Bronchial epithelial cell (primary cell): ENCODE measurements at regions not wholly inside any gene's neighbourhood (a gene's known extent, or its start where the extent isn't known, plus 50 kb on each side); places are given as distances from the start of the nearest gene placed in this dataset.

ENCODE experiments used
- DNase-seq: peaks from one replicate; pipeline ENCODE4 v3.0.0-alpha.2; 2010; ENCODE audit warnings: low read depth
- FAIRE-seq: peaks from 2 replicates; lab custom pipeline; 2011; peaks lifted over from hg19 to GRCh38; lab: Jason Lieb, UNC
- H3K27me3 ChIP-seq: 2 replicates; pipeline ENCODE4 v1.5.1; 2011; ENCODE audit warnings: low read length; ENCODE audit not compliant: control insufficient read depth, insufficient read depth
- H3K36me3 ChIP-seq: 2 replicates; pipeline ENCODE4 v1.5.1; 2011; ENCODE audit warnings: low read length; ENCODE audit not compliant: control insufficient read depth, insufficient read depth
- H3K4me3 ChIP-seq: 2 replicates; pipeline ENCODE4 v1.5.1; 2011; ENCODE audit warnings: mild to moderate bottlenecking, low read depth, low read length, control low read depth
- TF ChIP-seq, protein P1 (sequence below): IDR thresholded peaks from 2 replicates; pipeline ENCODE4 v1.5.1; 2011; ENCODE audit warnings: mild to moderate bottlenecking, moderate library complexity, low read length, control low read depth, inconsistent platforms; ENCODE audit not compliant: insufficient read depth, severe bottlenecking

DNA sequence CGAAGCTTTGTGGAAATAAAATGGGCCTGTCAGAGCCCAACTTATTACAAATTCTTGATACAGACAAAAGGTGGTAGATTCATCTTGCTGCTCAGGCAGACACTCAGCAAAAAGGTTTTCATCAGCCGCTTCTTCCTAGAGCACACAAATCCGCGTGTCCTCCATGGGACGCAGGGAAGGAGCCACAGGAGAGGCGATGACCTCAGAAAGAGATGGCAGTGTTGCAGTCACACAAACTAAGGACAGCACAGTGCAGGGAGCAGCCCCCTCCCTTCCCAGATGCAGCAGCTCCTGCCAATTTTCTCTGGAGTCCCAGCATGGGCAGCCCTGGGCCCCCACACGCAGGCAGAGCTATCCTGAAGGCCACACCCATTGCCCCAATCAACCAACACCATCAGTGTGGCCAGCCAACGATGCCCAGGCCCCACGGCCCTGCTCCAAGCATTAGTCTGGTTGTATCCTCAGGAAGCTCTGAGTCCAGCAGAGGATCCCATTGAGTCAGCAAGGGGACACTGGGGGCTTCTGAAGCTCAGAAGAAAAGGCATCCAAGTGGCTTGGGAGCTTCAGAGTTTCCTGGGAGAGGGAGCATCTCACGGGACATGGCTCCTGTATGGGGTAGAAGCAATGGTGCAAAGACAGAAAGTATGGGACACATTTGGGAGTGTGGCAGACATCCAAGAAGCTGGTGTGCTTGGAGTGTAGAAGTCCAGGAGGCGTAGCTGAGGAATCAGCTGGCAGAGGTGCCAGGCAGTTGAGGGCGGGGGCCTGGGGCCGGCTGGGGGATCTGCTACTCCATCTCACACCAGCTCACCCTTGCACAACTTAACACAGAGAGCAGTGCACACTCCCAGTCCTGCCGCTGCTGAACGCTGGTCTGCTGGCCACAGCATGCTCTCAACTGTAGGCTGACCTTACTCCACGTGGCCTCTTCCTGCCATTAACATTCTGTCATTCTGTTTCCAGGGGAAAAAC lies 142.1 kb upstream of the CST7 start:
- no peak for DNase-seq
- Histone ChIP-seq H3K4me3 (no peak overlapping the region), H3K27me3 (no peaks in the 10 kb centered on the region), H3K36me3 (no peaks in the 10 kb centered on the region)
- TF ChIP-seq, protein P1, sequence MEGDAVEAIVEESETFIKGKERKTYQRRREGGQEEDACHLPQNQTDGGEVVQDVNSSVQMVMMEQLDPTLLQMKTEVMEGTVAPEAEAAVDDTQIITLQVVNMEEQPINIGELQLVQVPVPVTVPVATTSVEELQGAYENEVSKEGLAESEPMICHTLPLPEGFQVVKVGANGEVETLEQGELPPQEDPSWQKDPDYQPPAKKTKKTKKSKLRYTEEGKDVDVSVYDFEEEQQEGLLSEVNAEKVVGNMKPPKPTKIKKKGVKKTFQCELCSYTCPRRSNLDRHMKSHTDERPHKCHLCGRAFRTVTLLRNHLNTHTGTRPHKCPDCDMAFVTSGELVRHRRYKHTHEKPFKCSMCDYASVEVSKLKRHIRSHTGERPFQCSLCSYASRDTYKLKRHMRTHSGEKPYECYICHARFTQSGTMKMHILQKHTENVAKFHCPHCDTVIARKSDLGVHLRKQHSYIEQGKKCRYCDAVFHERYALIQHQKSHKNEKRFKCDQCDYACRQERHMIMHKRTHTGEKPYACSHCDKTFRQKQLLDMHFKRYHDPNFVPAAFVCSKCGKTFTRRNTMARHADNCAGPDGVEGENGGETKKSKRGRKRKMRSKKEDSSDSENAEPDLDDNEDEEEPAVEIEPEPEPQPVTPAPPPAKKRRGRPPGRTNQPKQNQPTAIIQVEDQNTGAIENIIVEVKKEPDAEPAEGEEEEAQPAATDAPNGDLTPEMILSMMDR: no peak
- no peak for FAIRE-seq

DNA sequence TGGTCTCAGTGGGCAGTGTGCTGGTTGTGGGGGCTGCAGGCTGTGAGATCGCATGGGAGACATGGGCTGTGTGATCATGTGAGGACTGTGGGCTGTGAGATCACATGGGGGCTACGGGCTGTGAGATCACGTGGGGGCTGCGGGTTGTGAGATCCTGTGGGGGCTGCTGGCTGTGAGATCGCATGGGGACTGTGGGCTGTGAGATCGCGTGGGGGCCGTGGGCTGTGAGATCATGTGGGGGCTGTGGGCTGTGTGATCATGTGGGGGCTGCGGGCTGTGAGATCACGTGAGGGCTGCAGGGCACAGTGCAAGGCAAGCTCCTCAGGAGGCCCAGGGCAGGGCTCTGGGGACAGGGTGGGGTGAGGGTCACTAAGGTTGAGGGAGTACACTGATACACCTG lies 140.5 kb upstream of the CST7 start:
- TF ChIP-seq, protein P1: no peak
- no peak overlapping the region for H3K4me3 ChIP-seq
- H3K27me3 ChIP-seq: no peaks in the 10 kb centered on the region
- no peaks in the 10 kb centered on the region for H3K36me3 ChIP-seq
- FAIRE-seq (no peak), DNase-seq (no peak)

DNA sequence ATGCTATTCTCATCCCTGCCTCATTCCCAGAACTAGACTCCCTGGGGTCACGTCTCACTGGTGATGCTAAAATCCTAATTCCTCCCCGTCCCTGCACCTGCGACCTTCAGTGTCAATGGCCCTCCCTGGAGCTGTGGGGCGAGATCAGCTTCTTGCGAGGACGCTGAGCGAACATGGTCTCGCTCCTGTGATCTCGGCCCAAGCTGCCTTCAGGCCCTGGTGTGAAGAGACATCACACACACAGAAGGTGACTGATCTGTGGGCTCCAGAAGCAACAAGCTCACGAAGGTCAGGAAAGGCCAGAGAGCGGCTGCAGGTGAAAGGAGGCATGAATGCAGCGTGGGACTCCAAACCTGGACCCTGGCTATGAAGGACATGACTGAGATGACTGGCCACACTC lies 139.5 kb upstream of the CST7 start:
- H3K4me3 ChIP-seq: no peak overlapping the region
- TF ChIP-seq, protein P1: no peak
- no peaks in the 10 kb centered on the region for H3K27me3 ChIP-seq
- FAIRE-seq: no peak
- DNase-seq: no peak
- no peaks in the 10 kb centered on the region for H3K36me3 ChIP-seq

DNA sequence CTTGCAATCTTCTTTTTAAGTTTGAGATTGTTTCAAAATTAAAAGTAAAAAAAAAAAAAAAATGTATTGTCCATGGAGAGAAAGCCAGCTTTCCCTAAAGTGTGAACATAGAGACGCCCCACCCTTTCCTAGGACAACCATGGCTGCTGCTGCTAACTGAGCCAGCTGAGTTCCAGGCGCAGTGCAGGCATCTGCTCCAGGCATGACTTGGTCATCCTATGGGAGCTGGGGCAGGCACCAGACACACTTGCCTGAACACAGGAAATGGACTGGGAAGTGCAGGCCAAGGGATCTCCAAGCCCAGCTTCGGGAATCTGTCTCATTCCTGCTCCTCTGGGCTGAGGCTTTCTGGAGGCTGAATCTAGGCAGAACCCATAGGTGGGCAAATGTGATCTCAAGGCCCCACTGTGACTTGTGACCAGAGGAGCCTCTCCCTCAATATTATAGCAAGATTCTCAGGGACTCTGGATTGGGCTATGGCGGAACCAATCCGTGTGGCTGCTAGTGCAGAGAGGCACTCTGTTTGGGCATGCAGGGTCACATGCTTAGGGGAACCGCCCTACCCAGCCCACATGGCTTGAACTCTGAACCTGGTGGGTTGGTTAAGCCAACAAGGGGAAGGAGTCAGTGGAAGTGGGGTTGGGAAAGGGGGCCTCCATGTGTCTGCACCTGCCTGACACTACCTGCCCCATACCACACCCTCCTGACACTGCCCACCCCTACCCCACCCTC lies 138.2 kb upstream of the CST7 start:
- TF ChIP-seq, protein P1: no peak
- no peak for DNase-seq
- Histone ChIP-seq H3K27me3 (no peaks in the 10 kb centered on the region), H3K4me3 (no peak overlapping the region), H3K36me3 (no peaks in the 10 kb centered on the region)
- FAIRE-seq: no peak

DNA sequence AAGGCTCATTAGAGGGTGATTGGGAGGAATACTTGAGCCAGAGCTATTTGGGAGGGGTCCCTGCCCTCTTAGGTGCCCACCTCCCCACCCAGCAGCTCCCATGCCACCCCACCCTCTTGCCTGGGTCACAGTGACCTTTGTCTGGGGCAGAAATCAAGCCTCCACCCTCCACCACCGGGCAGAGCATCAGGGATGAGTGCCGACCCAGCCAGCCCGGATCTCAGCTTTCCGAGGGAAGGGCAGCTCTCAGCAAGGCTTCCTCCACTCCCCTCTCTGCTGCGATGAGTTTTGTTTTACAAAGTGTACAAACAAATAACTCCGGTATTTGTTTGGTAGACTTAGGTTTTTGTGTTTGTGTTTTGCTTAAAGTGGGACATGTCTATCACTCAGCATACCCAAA lies 136.7 kb upstream of the CST7 start:
- Histone ChIP-seq H3K36me3 (no peaks in the 10 kb centered on the region), H3K27me3 (no peaks in the 10 kb centered on the region), H3K4me3 (no peak overlapping the region)
- FAIRE-seq (no peak), DNase-seq (no peak)
- TF ChIP-seq, protein P1: no peak
